HG03575 (cell line): ENCODE measurements at regions not wholly inside any gene's neighbourhood (a gene's known extent, or its start where the extent isn't known, plus 50 kb on each side); places are given as distances from the start of the nearest gene placed in this dataset.

Experiments
- ATAC-seq: cut with Tn5 transposase; IDR thresholded peaks from one replicate; pipeline ENCODE4 v1.9.1; 2021; ENCODE audit not compliant: unreplicated experiment, insufficient number of reproducible peaks, low FRiP score; ENCODE audit errors: extremely low read depth

- ATAC-seq = no peak
These were observed 301.7 kb upstream of the LYPLAL1 start for GRCh38 chr1:218872026-218872425.

- ATAC-seq = no peak
These were observed 300.8 kb upstream of the LYPLAL1 start for GRCh38 chr1:218872928-218873327.

GRCh38 chr1:218874313-218874712 is 299.4 kb upstream of the LYPLAL1 start:
- no peak for ATAC-seq

- ATAC-seq = no peak
These were observed 298.8 kb upstream of the LYPLAL1 start for GRCh38 chr1:218874801-218875400.

GRCh38 chr1:218878369-218878768 is 295.3 kb upstream of the LYPLAL1 start:
- ATAC-seq = no peak

GRCh38 chr1:218880484-218881060 is 293.1 kb upstream of the LYPLAL1 start:
- no peak for ATAC-seq

- ATAC-seq = no peak
These were observed 291.2 kb upstream of the LYPLAL1 start for GRCh38 chr1:218882454-218882853.

- ATAC-seq = no peak
These were observed 287.4 kb upstream of the LYPLAL1 start for GRCh38 chr1:218886101-218886871.

- ATAC-seq = no peak
These were observed 286.3 kb upstream of the LYPLAL1 start for GRCh38 chr1:218887141-218887925.

GRCh38 chr1:218890451-218890850 is 283.2 kb upstream of the LYPLAL1 start:
- no peak for ATAC-seq

GRCh38 chr1:218891577-218891976 is 282.1 kb upstream of the LYPLAL1 start:
- ATAC-seq = no peak

GRCh38 chr1:218895064-218895587 is 278.6 kb upstream of the LYPLAL1 start:
- no peak for ATAC-seq

GRCh38 chr1:218896202-218896601 is 277.5 kb upstream of the LYPLAL1 start:
- no peak for ATAC-seq

- ATAC-seq = no peak
These were observed 274.8 kb upstream of the LYPLAL1 start for GRCh38 chr1:218898921-218899320.

GRCh38 chr1:218900615-218901014 is 273.1 kb upstream of the LYPLAL1 start:
- ATAC-seq = no peak

GRCh38 chr1:218904416-218904815 is 269.3 kb upstream of the LYPLAL1 start:
- ATAC-seq = no peak

- ATAC-seq = no peak
These were observed 257.0 kb upstream of the LYPLAL1 start for GRCh38 chr1:218916720-218917119.

- no peak for ATAC-seq
These were observed 256.0 kb upstream of the LYPLAL1 start for GRCh38 chr1:218917656-218918055.

GRCh38 chr1:218925777-218926176 is 247.9 kb upstream of the LYPLAL1 start:
- ATAC-seq = no peak
